ENCODE measurements at regions not wholly inside any gene's neighbourhood (a gene's known extent, or its start where the extent isn't known, plus 50 kb on each side); places are given as distances from the start of the nearest gene placed in this dataset.

DNA sequence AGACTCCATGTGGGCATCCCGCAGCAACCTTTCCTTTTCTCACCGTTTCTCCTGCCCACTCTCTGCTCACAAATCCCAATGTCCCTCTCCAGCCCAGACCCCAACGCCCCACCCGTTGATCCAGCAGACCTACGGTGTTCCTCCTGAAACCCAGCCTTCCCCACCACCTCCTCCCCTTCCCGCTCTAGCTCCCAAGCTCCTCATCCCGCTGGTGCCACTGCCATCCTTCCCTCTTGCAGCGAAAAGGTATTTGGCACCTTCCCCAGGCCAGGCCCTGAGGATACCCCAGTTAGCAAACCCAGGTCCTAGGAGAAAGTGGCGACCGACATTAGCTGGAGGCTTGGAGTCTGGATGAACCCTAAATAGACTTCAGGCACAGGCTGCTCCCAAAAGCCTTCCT is 84.0 kb upstream of the RTL6 start:
- TF ChIP-seq, protein P1, sequence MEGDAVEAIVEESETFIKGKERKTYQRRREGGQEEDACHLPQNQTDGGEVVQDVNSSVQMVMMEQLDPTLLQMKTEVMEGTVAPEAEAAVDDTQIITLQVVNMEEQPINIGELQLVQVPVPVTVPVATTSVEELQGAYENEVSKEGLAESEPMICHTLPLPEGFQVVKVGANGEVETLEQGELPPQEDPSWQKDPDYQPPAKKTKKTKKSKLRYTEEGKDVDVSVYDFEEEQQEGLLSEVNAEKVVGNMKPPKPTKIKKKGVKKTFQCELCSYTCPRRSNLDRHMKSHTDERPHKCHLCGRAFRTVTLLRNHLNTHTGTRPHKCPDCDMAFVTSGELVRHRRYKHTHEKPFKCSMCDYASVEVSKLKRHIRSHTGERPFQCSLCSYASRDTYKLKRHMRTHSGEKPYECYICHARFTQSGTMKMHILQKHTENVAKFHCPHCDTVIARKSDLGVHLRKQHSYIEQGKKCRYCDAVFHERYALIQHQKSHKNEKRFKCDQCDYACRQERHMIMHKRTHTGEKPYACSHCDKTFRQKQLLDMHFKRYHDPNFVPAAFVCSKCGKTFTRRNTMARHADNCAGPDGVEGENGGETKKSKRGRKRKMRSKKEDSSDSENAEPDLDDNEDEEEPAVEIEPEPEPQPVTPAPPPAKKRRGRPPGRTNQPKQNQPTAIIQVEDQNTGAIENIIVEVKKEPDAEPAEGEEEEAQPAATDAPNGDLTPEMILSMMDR (IDR thresholded peaks at IDR 0.05; ENCODE audit: insufficient read depth, low read depth, low read length, missing control alignments): no peak
- no peak for DNase-seq (ENCODE audit: low read depth)
- no peak overlapping the region for H3K4me3 ChIP-seq (ENCODE audit: low read depth, low read length)

DNA sequence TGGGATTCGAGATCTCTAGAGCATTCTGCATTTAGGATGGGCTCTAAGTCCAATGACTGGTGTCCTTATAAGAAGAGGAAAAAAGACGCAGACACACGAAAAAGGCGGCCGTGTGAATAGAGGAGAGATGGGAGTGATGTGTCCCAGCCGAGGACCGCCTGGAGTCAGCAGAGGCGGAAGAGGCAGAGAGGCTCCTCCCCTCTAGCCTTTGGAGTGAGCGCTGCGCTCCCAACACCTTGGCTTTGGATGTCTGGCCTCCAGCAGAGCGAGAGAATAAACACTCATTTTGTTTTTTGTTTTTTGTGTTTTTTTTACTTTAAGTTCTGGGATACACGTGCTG is 83.0 kb upstream of the RTL6 start:
- TF ChIP-seq, protein P1 (IDR thresholded peaks at IDR 0.05; ENCODE audit: insufficient read depth, low read depth, low read length, missing control alignments): no peak
- no peak for DNase-seq (ENCODE audit: low read depth)
- H3K4me3 ChIP-seq (ENCODE audit: low read depth, low read length): no peak overlapping the region

DNA sequence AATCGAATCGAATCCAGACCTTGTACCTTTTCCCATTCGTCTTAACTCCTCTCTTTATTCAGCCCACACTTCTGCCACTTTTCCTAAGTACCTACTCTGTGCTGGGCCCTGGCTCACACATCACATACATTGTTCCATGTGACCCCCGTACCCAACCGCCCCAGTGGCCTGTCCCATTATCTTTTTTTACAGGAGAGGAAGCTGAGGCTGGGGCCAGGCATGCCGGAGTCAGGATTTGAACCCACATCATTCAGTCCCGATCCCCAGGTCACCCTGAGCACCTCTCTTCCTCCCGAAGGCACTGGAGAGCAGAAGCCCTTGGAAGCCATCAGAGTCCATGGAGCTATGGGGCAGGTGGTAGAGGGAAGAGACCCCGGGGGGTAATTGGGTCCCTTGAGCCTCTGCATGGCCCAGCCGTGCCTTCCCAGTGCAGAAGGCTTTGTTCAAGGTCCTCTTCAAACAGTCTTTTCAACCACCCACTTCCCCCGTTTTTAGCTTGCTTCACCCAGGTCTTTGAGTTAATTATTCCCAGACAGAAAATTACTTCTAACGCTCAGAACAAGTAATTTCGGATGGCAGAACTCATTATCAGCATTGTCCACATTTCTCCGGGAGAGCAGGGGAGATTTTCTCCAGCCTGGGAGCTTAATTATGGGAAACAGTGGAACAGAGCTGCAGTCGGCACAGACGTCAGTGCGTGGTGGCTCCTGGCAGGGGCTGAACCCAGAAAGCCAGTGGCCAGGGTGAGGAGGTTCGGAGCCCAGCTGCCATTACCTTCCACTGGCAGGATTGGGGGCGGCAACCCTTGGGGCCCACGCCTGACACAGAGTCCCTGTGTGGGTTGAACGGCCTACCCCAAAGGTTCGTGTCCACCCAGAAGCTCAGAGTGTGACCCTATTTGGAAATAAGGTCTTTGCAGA is 82.4 kb upstream of the RTL6 start:
- H3K4me3 ChIP-seq (ENCODE audit: low read depth, low read length): no peak overlapping the region
- no peak for DNase-seq (ENCODE audit: low read depth)
- TF ChIP-seq, protein P1 (IDR thresholded peaks at IDR 0.05; ENCODE audit: insufficient read depth, low read depth, low read length, missing control alignments): no peak

DNA sequence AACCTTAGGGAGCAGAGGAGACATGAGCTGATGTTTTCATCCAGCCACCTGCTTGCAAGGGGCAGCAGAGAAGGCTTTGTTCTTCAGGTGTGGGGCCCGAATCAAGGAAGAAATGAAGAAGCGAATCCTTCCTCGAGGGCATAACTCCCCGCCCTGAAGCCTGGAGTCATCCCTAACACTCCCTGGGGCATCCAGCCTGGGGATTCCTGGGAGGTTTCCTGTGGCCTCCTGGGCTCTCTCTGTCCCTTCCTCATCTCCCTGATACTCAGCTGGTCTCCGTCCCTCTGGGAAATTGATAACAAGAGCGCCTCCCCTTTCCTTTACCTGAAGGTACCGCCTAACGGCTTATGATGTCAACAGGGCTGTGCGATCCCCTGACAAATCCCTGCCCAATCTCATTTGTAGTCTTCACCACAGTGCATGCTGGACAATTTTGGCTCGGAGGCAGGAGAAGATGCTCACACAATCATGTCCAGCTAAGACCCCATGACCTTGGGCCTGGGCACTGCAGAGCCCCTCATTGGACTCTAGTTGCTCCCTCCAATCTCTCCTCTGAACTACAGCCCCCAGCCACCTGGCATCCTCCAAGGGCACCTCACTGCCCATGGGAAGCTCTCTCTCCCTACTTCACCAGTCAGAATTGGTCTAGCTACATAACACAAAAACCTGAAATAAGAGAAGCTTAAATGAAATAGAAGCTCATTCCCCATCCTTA is 80.6 kb upstream of the RTL6 start:
- DNase-seq (ENCODE audit: low read depth): no peak
- TF ChIP-seq, protein P1 (IDR thresholded peaks at IDR 0.05; ENCODE audit: insufficient read depth, low read depth, low read length, missing control alignments): no peak

DNA sequence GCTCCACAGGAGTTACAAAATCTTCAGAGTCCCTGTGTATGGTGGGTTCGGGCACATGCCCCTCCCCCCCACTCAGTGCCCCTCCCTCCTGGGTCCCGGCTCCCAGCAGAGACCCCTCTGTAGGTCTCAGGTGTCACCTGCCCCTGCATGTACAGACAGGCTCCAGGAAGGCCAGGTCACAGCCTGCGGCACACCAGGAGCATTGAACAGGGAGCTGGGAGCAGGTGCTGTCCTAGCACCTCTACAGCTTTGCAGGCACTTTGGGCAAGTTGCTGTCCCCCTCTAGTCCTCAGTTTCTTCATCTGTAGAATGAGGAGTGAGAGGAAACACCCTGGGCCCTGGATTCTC is 80.1 kb upstream of the RTL6 start:
- H3K4me3 ChIP-seq (ENCODE audit: low read depth, low read length): no peak overlapping the region
- no peak for DNase-seq (ENCODE audit: low read depth)
- TF ChIP-seq, protein P1 (IDR thresholded peaks at IDR 0.05; ENCODE audit: insufficient read depth, low read depth, low read length, missing control alignments): no peak

More for the DNA sequence above, 80.6 kb upstream of the RTL6 start:
- no peak overlapping the region for H3K4me3 ChIP-seq (ENCODE audit: low read depth, low read length)

DNA sequence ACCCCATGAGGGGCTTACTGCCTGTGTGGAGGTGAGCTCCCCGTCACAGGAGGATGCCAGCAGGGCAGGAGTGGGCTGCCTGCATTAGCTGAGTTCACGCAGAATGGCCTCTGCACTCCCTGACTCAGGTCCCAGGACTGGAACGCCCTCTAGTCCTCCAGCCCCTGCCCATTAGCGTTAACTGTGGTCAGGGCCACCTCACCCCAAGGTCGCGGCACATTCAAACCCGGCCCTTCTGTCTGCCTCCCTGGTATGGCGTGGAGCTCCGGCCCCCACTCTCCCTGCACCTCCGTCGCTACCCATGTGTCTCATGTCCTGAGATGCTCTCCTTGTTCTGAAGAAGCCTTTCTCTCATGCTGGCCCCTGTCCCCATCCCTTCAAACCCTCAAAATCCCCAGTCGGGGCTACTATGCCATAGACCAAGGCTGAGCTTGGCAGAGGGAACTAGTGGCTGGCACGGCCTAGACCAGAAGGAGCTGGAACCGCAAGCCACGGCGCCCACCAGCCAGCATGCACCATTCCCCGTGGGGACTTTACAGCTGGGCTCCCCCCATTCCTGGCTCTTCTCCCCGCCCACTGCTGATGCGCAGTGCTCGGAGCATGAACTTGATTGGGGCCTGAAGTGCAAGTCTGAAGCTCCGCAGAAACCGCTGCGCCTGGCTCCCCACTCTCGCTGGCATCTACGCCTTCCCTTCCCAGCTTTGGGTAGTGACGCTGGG is 79.5 kb upstream of the RTL6 start:
- no peak overlapping the region for H3K4me3 ChIP-seq (ENCODE audit: low read depth, low read length)
- TF ChIP-seq, protein P1 (IDR thresholded peaks at IDR 0.05; ENCODE audit: insufficient read depth, low read depth, low read length, missing control alignments): no peak
- no peak for DNase-seq (ENCODE audit: low read depth)

All from GM12865 (cell line).